ENCODE measurements at regions not wholly inside any gene's neighbourhood (a gene's known extent, or its start where the extent isn't known, plus 50 kb on each side); places are given as distances from the start of the nearest gene placed in this dataset.

GRCh38 chr6:104600639-104600931 is 259.1 kb downstream of the HACE1 start:
- no peak overlapping the region for H3K27ac ChIP-seq (ENCODE audit: low read depth, low read length)
- H3K27me3 ChIP-seq (ENCODE audit: control insufficient read depth, insufficient read depth, low read length): no peaks in the 10 kb centered on the region
- H3K4me3 ChIP-seq (ENCODE audit: low read depth, low read length): no peak overlapping the region
- no peaks in the 10 kb centered on the region for H3K9me3 ChIP-seq (ENCODE audit: control insufficient read depth, insufficient read depth, low read depth, low read length)
- H3K36me3 ChIP-seq (ENCODE audit: control insufficient read depth, insufficient read depth, low read length): no peaks in the 10 kb centered on the region
- H3K4me1 ChIP-seq (ENCODE audit: control insufficient read depth, insufficient read depth, low read length): peaks cover 8% of the 10 kb centered on the region
- H3K9ac ChIP-seq (ENCODE audit: low read length): no peak overlapping the region

- H3K4me3 ChIP-seq (ENCODE audit: low read depth, low read length): no peak overlapping the region
These were observed 259.7 kb downstream of the HACE1 start for GRCh38 chr6:104599821-104600638.

DNA sequence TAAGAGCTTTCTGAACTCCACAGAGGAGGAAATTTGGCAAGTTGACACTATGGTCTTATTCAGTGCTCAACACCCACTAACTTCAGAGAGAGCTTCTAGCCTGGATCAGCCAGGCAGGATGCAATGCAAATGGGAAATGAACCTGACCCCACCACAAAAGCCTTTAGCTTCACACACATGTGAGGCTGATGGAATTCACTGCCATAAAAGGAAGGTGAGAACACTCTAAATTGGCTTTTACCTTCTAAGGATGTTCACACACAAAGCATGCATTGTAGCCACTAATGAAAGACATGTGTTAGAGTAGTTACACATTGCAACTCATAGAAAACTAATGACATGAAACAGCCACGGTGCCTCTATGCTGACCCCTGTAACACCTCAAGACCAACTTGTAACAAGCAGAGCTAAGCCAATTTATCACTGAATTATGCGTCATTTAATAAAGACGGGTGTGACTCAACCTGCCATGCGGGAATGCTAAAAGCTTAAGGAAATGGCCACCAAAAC is 262.1 kb downstream of the HACE1 start:
- Histone ChIP-seq H3K27ac (ENCODE audit: low read depth, low read length) (no peak overlapping the region), H3K36me3 (ENCODE audit: control insufficient read depth, insufficient read depth, low read length) (no peaks in the 10 kb centered on the region), H3K27me3 (ENCODE audit: control insufficient read depth, insufficient read depth, low read length) (no peaks in the 10 kb centered on the region), H3K9me3 (ENCODE audit: control insufficient read depth, insufficient read depth, low read depth, low read length) (no peaks in the 10 kb centered on the region), H3K9ac (ENCODE audit: low read length) (no peak overlapping the region), H3K4me1 (ENCODE audit: control insufficient read depth, insufficient read depth, low read length) (peaks cover 8% of the 10 kb centered on the region), H3K4me3 (ENCODE audit: low read depth, low read length) (no peak overlapping the region)

More at GRCh38 chr6:104599821-104600638, 259.7 kb downstream of the HACE1 start:
- Histone ChIP-seq H3K9ac (ENCODE audit: low read length) (no peak overlapping the region), H3K27me3 (ENCODE audit: control insufficient read depth, insufficient read depth, low read length) (no peaks in the 10 kb centered on the region), H3K4me1 (ENCODE audit: control insufficient read depth, insufficient read depth, low read length) (peaks cover 8% of the 10 kb centered on the region), H3K36me3 (ENCODE audit: control insufficient read depth, insufficient read depth, low read length) (no peaks in the 10 kb centered on the region), H3K27ac (ENCODE audit: low read depth, low read length) (no peak overlapping the region), H3K9me3 (ENCODE audit: control insufficient read depth, insufficient read depth, low read depth, low read length) (no peaks in the 10 kb centered on the region)

DNA sequence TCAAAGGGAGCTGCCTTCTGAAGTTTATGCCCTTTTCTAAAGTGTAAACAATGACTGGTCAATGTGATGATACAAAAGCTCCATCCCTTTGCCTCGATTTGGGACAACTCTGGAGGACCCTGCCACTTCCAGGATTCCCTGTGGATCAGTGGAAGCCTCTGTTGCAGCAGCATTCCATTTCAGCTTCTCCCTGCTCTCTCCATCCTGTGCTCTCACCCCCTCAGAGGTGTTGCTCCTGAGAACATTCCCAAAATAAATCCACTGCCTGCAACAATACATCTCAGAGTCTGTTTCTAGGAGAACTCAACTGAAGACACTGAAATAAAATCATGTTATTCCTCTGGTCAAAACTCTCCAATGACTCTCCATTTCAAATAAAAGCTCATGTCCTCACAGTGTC is 263.6 kb downstream of the HACE1 start:
- H3K9me3 ChIP-seq (ENCODE audit: control insufficient read depth, insufficient read depth, low read depth, low read length): no peaks in the 10 kb centered on the region
- no peaks in the 10 kb centered on the region for H3K36me3 ChIP-seq (ENCODE audit: control insufficient read depth, insufficient read depth, low read length)
- H3K9ac ChIP-seq (ENCODE audit: low read length): no peak overlapping the region
- no peak overlapping the region for H3K27ac ChIP-seq (ENCODE audit: low read depth, low read length)
- H3K4me1 ChIP-seq (ENCODE audit: control insufficient read depth, insufficient read depth, low read length): peaks cover 8% of the 10 kb centered on the region
- no peak overlapping the region for H3K4me3 ChIP-seq (ENCODE audit: low read depth, low read length)
- no peaks in the 10 kb centered on the region for H3K27me3 ChIP-seq (ENCODE audit: control insufficient read depth, insufficient read depth, low read length)

DNA sequence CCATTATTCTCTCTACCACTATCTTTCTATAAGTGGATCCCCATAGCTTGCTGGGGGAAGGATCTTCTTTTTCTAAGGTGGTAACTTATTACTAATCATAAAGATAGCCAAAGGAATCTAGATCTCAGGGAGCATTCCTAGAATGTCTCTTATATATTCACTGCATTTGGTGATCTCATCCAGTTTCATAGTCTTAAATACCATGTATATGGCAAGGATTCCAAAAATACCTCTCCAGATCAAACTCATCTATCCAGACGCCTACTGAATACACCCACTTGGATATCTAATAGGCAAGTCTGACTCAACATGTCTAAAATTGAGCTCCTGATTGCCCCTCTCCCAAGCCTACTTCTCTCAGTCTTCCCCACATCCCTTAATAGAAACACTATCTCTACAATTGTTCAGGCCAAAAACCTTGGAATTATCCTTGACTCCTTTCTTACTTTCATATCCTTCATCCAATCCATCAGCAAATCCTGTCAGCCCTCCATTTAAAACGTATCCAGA is 264.4 kb downstream of the HACE1 start:
- Histone ChIP-seq H3K27ac (ENCODE audit: low read depth, low read length) (no peak overlapping the region), H3K4me3 (ENCODE audit: low read depth, low read length) (no peak overlapping the region), H3K9ac (ENCODE audit: low read length) (no peak overlapping the region), H3K27me3 (ENCODE audit: control insufficient read depth, insufficient read depth, low read length) (no peaks in the 10 kb centered on the region), H3K36me3 (ENCODE audit: control insufficient read depth, insufficient read depth, low read length) (no peaks in the 10 kb centered on the region), H3K9me3 (ENCODE audit: control insufficient read depth, insufficient read depth, low read depth, low read length) (no peaks in the 10 kb centered on the region), H3K4me1 (ENCODE audit: control insufficient read depth, insufficient read depth, low read length) (peaks cover 8% of the 10 kb centered on the region)

DNA sequence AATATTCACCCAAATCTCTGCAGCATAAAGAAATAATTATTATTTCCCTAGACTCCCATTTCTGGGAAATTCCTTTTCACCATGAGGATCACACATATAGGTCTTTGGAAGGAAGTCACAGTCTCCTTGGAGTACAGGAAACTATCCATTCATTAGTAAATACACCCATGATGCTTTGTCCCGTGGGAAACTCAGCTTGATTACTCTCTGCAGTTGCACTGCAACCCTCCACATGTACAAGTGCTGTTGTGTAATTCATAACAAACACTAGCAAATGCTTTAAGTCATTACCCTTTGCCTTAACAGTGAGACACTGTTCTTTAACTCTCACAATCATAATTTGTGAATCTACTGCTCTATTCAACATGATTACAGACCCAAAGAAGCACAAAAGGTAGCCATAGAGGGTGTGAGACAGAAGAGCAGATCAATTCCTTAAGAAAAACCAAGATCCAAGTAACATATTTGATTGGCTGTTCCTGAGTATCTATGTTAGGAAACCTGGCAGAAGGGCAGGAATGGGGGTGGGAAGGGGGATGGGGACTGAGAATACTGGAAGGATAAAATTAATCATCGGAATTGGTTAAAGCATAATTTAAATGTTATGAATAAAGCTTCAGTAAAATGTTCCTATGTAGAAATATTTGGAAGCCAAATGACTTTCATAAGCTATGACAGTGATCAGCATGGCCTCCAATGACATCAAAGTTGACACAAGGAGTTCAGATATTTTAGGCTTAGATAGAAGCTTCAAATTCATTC is 268.0 kb downstream of the HACE1 start:
- no peaks in the 10 kb centered on the region for H3K36me3 ChIP-seq (ENCODE audit: control insufficient read depth, insufficient read depth, low read length)
- no peaks in the 10 kb centered on the region for H3K27me3 ChIP-seq (ENCODE audit: control insufficient read depth, insufficient read depth, low read length)
- H3K4me1 ChIP-seq (ENCODE audit: control insufficient read depth, insufficient read depth, low read length): no peaks in the 10 kb centered on the region
- no peaks in the 10 kb centered on the region for H3K9me3 ChIP-seq (ENCODE audit: control insufficient read depth, insufficient read depth, low read depth, low read length)
- H3K9ac ChIP-seq (ENCODE audit: low read length): no peak overlapping the region
- H3K27ac ChIP-seq (ENCODE audit: low read depth, low read length): no peak overlapping the region
- no peak overlapping the region for H3K4me3 ChIP-seq (ENCODE audit: low read depth, low read length)

GRCh38 chr6:104589940-104590339 is 269.8 kb downstream of the HACE1 start:
- Histone ChIP-seq H3K27ac (ENCODE audit: low read depth, low read length) (no peak overlapping the region), H3K9ac (ENCODE audit: low read length) (no peak overlapping the region), H3K9me3 (ENCODE audit: control insufficient read depth, insufficient read depth, low read depth, low read length) (no peaks in the 10 kb centered on the region), H3K27me3 (ENCODE audit: control insufficient read depth, insufficient read depth, low read length) (no peaks in the 10 kb centered on the region), H3K4me1 (ENCODE audit: control insufficient read depth, insufficient read depth, low read length) (no peaks in the 10 kb centered on the region), H3K4me3 (ENCODE audit: low read depth, low read length) (no peak overlapping the region), H3K36me3 (ENCODE audit: control insufficient read depth, insufficient read depth, low read length) (no peaks in the 10 kb centered on the region)

DNA sequence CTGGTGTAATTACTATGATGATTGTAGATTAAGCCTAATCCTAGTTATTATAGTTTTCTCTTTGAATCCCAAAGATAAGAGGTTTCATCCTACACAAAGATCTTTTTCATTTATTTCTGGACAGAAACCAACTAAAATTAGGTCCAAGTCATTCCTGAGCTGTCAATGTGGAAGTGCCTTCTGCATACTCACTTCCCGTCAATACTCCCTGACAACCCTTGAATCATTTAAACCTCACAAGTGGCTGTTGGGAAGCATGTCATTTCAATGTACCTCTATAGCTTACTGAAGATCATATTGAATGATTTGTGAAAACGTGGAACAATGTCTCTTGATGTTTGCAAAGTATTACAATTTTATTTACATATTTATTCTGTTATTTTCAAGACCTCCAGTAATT is 274.1 kb downstream of the HACE1 start:
- H3K9me3 ChIP-seq (ENCODE audit: control insufficient read depth, insufficient read depth, low read depth, low read length): no peaks in the 10 kb centered on the region
- H3K4me3 ChIP-seq (ENCODE audit: low read depth, low read length): no peak overlapping the region
- H3K9ac ChIP-seq (ENCODE audit: low read length): no peak overlapping the region
- no peak overlapping the region for H3K27ac ChIP-seq (ENCODE audit: low read depth, low read length)
- H3K4me1 ChIP-seq (ENCODE audit: control insufficient read depth, insufficient read depth, low read length): no peaks in the 10 kb centered on the region
- H3K36me3 ChIP-seq (ENCODE audit: control insufficient read depth, insufficient read depth, low read length): no peaks in the 10 kb centered on the region
- H3K27me3 ChIP-seq (ENCODE audit: control insufficient read depth, insufficient read depth, low read length): no peaks in the 10 kb centered on the region

GRCh38 chr6:104580452-104580851 is 279.3 kb downstream of the HACE1 start:
- no peaks in the 10 kb centered on the region for H3K36me3 ChIP-seq (ENCODE audit: control insufficient read depth, insufficient read depth, low read length)

GRCh38 chr6:104579310-104579863 is 280.3 kb downstream of the HACE1 start:
- H3K36me3 ChIP-seq (ENCODE audit: control insufficient read depth, insufficient read depth, low read length): no peaks in the 10 kb centered on the region
- no peak overlapping the region for H3K9ac ChIP-seq (ENCODE audit: low read length)
- H3K9me3 ChIP-seq (ENCODE audit: control insufficient read depth, insufficient read depth, low read depth, low read length): no peaks in the 10 kb centered on the region
- no peaks in the 10 kb centered on the region for H3K27me3 ChIP-seq (ENCODE audit: control insufficient read depth, insufficient read depth, low read length)
- no peak overlapping the region for H3K27ac ChIP-seq (ENCODE audit: low read depth, low read length)
- H3K4me3 ChIP-seq (ENCODE audit: low read depth, low read length): no peak overlapping the region
- peaks cover 7% of the 10 kb centered on the region; the same call in 1 of the 2 replicates for H3K4me1 ChIP-seq (ENCODE audit: control insufficient read depth, insufficient read depth, low read length)

More at GRCh38 chr6:104580452-104580851, 279.3 kb downstream of the HACE1 start:
- peaks cover 7% of the 10 kb centered on the region; the same call in 1 of the 2 replicates for H3K4me1 ChIP-seq (ENCODE audit: control insufficient read depth, insufficient read depth, low read length)
- no peaks in the 10 kb centered on the region for H3K9me3 ChIP-seq (ENCODE audit: control insufficient read depth, insufficient read depth, low read depth, low read length)
- H3K9ac ChIP-seq (ENCODE audit: low read length): no peak overlapping the region
- no peak overlapping the region for H3K27ac ChIP-seq (ENCODE audit: low read depth, low read length)
- H3K4me3 ChIP-seq (ENCODE audit: low read depth, low read length): no peak overlapping the region
- H3K27me3 ChIP-seq (ENCODE audit: control insufficient read depth, insufficient read depth, low read length): no peaks in the 10 kb centered on the region

DNA sequence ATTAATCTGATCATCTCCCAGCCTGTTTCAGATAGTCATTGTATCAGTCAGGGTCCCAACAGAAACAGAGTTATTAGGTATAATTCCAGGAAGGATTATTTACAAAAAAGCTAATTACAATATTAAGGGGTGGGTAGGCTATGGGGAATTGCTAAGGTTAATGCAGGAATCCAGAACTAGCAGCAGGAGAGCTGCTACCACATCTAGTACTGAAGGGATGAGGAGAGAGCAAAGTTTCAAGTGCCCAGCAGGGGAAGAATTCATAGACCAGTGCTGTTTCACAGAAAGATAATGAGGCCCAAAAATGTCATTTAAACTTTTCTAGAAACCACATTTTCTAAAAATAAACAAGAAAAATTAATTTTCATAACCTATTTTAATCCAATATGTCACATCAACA is 284.2 kb downstream of the HACE1 start:
- no peak overlapping the region for H3K4me3 ChIP-seq (ENCODE audit: low read depth, low read length)
- H3K9me3 ChIP-seq (ENCODE audit: control insufficient read depth, insufficient read depth, low read depth, low read length): no peaks in the 10 kb centered on the region
- H3K36me3 ChIP-seq (ENCODE audit: control insufficient read depth, insufficient read depth, low read length): no peaks in the 10 kb centered on the region
- H3K27me3 ChIP-seq (ENCODE audit: control insufficient read depth, insufficient read depth, low read length): no peaks in the 10 kb centered on the region
- H3K9ac ChIP-seq (ENCODE audit: low read length): no peak overlapping the region
- no peak overlapping the region for H3K27ac ChIP-seq (ENCODE audit: low read depth, low read length)
- peaks cover 7% of the 10 kb centered on the region; the same call in 1 of the 2 replicates for H3K4me1 ChIP-seq (ENCODE audit: control insufficient read depth, insufficient read depth, low read length)

Measured in HUES6 (cell line).